ENCODE measurements at regions not wholly inside any gene's neighbourhood (a gene's known extent, or its start where the extent isn't known, plus 50 kb on each side); places are given as distances from the start of the nearest gene placed in this dataset.

DNA sequence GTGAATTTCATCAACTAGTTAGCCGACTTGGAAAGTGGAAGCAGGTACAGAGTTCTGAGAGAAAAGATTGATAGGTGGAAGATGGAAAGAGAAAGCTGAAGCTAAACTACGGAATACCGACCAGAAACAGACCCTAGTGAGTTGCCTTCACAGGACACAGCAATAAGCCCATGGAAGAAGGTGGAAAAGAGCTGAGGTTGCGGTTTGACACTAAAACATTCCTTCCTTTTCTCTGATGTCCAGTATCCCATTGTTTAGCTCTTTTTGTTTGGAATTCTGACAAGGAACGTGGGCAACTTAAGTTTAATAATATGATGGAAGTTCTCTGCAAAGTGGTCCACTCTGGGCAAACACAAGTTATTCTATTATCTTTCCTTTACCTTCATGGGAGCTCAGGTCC, 110.1 kb upstream of the ADTRP start:
- TF ChIP-seq POLR2A (IDR thresholded peaks at IDR 0.05; ENCODE audit: low read depth, low read length) (no peak), POLR2AphosphoS5 (IDR thresholded peaks at IDR 0.05; ENCODE audit: low read depth, low read length) (no peak), TAF1 (IDR thresholded peaks at IDR 0.05; ENCODE audit: borderline replicate concordance, low read depth, low read length) (no peak)
